ENCODE measurements at regions not wholly inside any gene's neighbourhood (a gene's known extent, or its start where the extent isn't known, plus 50 kb on each side); places are given as distances from the start of the nearest gene placed in this dataset.

GRCh38 chr22:47345025-47345424, 582.6 kb downstream of the TBC1D22A start:
- H4K20me1 ChIP-seq (ENCODE audit: insufficient read depth, low read length) = no peaks in the 10 kb centered on the region
- no peak overlapping the region for H2AFZ ChIP-seq (ENCODE audit: low read length)
- TF ChIP-seq, protein P1, sequence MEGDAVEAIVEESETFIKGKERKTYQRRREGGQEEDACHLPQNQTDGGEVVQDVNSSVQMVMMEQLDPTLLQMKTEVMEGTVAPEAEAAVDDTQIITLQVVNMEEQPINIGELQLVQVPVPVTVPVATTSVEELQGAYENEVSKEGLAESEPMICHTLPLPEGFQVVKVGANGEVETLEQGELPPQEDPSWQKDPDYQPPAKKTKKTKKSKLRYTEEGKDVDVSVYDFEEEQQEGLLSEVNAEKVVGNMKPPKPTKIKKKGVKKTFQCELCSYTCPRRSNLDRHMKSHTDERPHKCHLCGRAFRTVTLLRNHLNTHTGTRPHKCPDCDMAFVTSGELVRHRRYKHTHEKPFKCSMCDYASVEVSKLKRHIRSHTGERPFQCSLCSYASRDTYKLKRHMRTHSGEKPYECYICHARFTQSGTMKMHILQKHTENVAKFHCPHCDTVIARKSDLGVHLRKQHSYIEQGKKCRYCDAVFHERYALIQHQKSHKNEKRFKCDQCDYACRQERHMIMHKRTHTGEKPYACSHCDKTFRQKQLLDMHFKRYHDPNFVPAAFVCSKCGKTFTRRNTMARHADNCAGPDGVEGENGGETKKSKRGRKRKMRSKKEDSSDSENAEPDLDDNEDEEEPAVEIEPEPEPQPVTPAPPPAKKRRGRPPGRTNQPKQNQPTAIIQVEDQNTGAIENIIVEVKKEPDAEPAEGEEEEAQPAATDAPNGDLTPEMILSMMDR (IDR thresholded peaks at IDR 0.05; ENCODE audit: low read length) = no peak
- TF ChIP-seq EZH2phosphoT487 (IDR thresholded peaks at IDR 0.05; ENCODE audit: low read length) (no peak), EZH2 (optimal IDR thresholded peaks at IDR 0.05; ENCODE audit: low read depth, low read length) (no peak)

DNA sequence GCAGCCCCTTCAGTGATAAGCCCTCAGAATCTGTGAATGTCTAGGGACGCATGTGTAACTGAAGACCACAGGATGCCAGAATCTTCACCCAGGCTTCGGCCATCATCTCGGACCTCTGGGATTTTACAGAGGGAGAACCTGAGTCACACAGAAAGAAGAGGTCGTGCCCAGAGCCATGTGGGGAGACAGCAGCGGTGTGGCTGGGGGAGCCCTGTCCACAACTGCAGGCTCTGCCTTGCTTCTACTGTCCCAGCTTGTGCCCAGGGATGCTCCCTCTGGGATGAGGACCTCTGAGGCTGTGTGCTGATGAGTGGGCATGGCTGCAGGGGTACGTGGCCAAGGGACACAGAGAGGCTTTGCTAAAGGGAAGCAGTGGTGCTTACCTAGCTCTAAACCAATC, 582.0 kb downstream of the TBC1D22A start:
- no peak overlapping the region for H3K9ac ChIP-seq (ENCODE audit: low read length)
- H3K9me2 ChIP-seq (replicated peaks; ENCODE audit: insufficient read depth, low read length) = no peaks in the 10 kb centered on the region
- H4K20me1 ChIP-seq (ENCODE audit: insufficient read depth, low read length) = no peaks in the 10 kb centered on the region
- no peak for DNase-seq
- TF ChIP-seq EZH2phosphoT487 (IDR thresholded peaks at IDR 0.05; ENCODE audit: low read length) (no peak), EZH2 (optimal IDR thresholded peaks at IDR 0.05; ENCODE audit: low read depth, low read length) (no peak)
- TF ChIP-seq, protein P1 (IDR thresholded peaks at IDR 0.05; ENCODE audit: low read length) = no peak
- H3F3A ChIP-seq (ENCODE audit: insufficient read depth, low read length) = no peaks in the 10 kb centered on the region
- no peak overlapping the region for H3K27ac ChIP-seq (ENCODE audit: low read length)
- H3K36me3 ChIP-seq (replicated peaks; ENCODE audit: insufficient read depth, low read length) = no peaks in the 10 kb centered on the region
- no peak overlapping the region for H3K4me3 ChIP-seq (ENCODE audit: low read length)
- H3K4me1 ChIP-seq (ENCODE audit: low read length) = no peaks in the 10 kb centered on the region
- H3K27me3 ChIP-seq (replicated peaks; ENCODE audit: insufficient read depth, low read length) = no peaks in the 10 kb centered on the region
- H3K4me2 ChIP-seq (ENCODE audit: low read depth, low read length) = no peak overlapping the region
- no peaks in the 10 kb centered on the region for H3K79me2 ChIP-seq (ENCODE audit: low read length)
- no peak overlapping the region for H2AFZ ChIP-seq (ENCODE audit: low read length)
- no peaks in the 10 kb centered on the region for H3K9me3 ChIP-seq (replicated peaks; ENCODE audit: insufficient read depth, low read length)

More at GRCh38 chr22:47345025-47345424, 582.6 kb downstream of the TBC1D22A start:
- Histone ChIP-seq H3F3A (ENCODE audit: insufficient read depth, low read length) (no peaks in the 10 kb centered on the region), H3K79me2 (ENCODE audit: low read length) (no peaks in the 10 kb centered on the region), H3K27ac (ENCODE audit: low read length) (no peak overlapping the region), H3K27me3 (replicated peaks; ENCODE audit: insufficient read depth, low read length) (no peaks in the 10 kb centered on the region), H3K9me2 (replicated peaks; ENCODE audit: insufficient read depth, low read length) (no peaks in the 10 kb centered on the region), H3K4me3 (ENCODE audit: low read length) (no peak overlapping the region), H3K36me3 (replicated peaks; ENCODE audit: insufficient read depth, low read length) (no peaks in the 10 kb centered on the region), H3K4me1 (ENCODE audit: low read length) (no peaks in the 10 kb centered on the region), H3K9me3 (replicated peaks; ENCODE audit: insufficient read depth, low read length) (no peaks in the 10 kb centered on the region), H3K9ac (ENCODE audit: low read length) (no peak overlapping the region), H3K4me2 (ENCODE audit: low read depth, low read length) (no peak overlapping the region)
- DNase-seq = no peak

GRCh38 chr22:47343611-47344010, 581.2 kb downstream of the TBC1D22A start:
- Histone ChIP-seq H3K9me3 (replicated peaks; ENCODE audit: insufficient read depth, low read length) (no peaks in the 10 kb centered on the region), H3F3A (ENCODE audit: insufficient read depth, low read length) (no peaks in the 10 kb centered on the region), H3K4me3 (ENCODE audit: low read length) (no peak overlapping the region), H3K4me2 (ENCODE audit: low read depth, low read length) (no peak overlapping the region), H3K36me3 (replicated peaks; ENCODE audit: insufficient read depth, low read length) (no peaks in the 10 kb centered on the region), H3K27me3 (replicated peaks; ENCODE audit: insufficient read depth, low read length) (no peaks in the 10 kb centered on the region), H3K27ac (ENCODE audit: low read length) (no peak overlapping the region), H3K9me2 (replicated peaks; ENCODE audit: insufficient read depth, low read length) (no peaks in the 10 kb centered on the region), H3K4me1 (ENCODE audit: low read length) (no peaks in the 10 kb centered on the region), H2AFZ (ENCODE audit: low read length) (no peak overlapping the region), H3K79me2 (ENCODE audit: low read length) (no peaks in the 10 kb centered on the region), H3K9ac (ENCODE audit: low read length) (no peak overlapping the region), H4K20me1 (ENCODE audit: insufficient read depth, low read length) (no peaks in the 10 kb centered on the region)
- no peak for DNase-seq
- TF ChIP-seq, protein P1 (IDR thresholded peaks at IDR 0.05; ENCODE audit: low read length) = no peak
- no peak for TF ChIP-seq EZH2phosphoT487 (IDR thresholded peaks at IDR 0.05; ENCODE audit: low read length)
- no peak for TF ChIP-seq EZH2 (optimal IDR thresholded peaks at IDR 0.05; ENCODE audit: low read depth, low read length)

All from MM.1S (cell line).